HCT116 (cell line): ENCODE measurements at regions not wholly inside any gene's neighbourhood (a gene's known extent, or its start where the extent isn't known, plus 50 kb on each side); places are given as distances from the start of the nearest gene placed in this dataset.

Experiments
- ATAC-seq: fragments of 200-7000 bp; cut with Tn5 transposase; 2 replicates; pipeline ENCODE4 v1.9.1; 2020; ENCODE audit warnings: mild to moderate bottlenecking, moderate library complexity
- BruUV-seq: library from RNA; stranded (reverse); fragments of 400-500 nt; replicated peaks from 2 replicates; lab custom pipeline; 2021; lab: Mats Ljungman, UMichigan
- CTCF ChIA-PET: fragments of 300-600 bp; sonication (Branson Sonifier 250); formaldehyde crosslinking; loops from one replicate; lab custom pipeline; 2021; ENCODE audit warnings: antibody characterized with exemption; lab: Charles Lee
- POLR2A ChIA-PET: fragments of 300-600, 350-600 bp; sonication (Branson Sonifier 250); formaldehyde crosslinking; loops from one replicate; lab custom pipeline; 2021; ENCODE audit warnings: antibody characterized with exemption; lab: Charles Lee
- RAD21 ChIA-PET, 2 experiments: fragments of 300-600 bp; sonication (Branson Sonifier 250); formaldehyde crosslinking; loops; one replicate each; lab custom pipeline; 2023; ENCODE audit warnings: low total read pairs in 2 of 2; ENCODE audit not compliant: uncharacterized antibody in 2 of 2, unreplicated experiment in 2 of 2, low non-redundant PET in 1 of 2; lab: Charles Lee
- DNase-seq: peaks from one replicate; pipeline ENCODE4 v3.0.0-alpha.2; 2010; ENCODE audit warnings: low read depth, low spot score
- H2AFZ ChIP-seq: fragments of 200-600 bp; shearing (Covaris generic), sonication (generic); 2 replicates; pipeline ENCODE4 v1.6.1; 2017; ENCODE audit warnings: low read depth, mixed run types, mixed read lengths, antibody characterized with exemption, low read length; ENCODE audit not compliant: poor library complexity, severe bottlenecking
- H3K27ac ChIP-seq: 2 replicates; pipeline ENCODE4 v1.5.1; 2012; ENCODE audit warnings: low read depth, low read length
- H3K27me3 ChIP-seq: fragments of 200-600 bp; sonication (generic); 2 replicates; pipeline ENCODE4 v1.6.1; 2016; ENCODE audit warnings: mixed run types, low read length, mixed read lengths; ENCODE audit not compliant: insufficient read depth
- H3K36me3 ChIP-seq, 2 experiments: fragments of 200-500 bp in 1 of 2; fragments of 200-600 bp in 1 of 2; sonication (Bioruptor generic) in 1 of 2; sonication (generic) in 1 of 2; 2 replicates each; pipeline versions ENCODE4 v1.5.1 to v1.6.1; 2014 to 2016; ENCODE audit warnings: low read length in 2 of 2, inconsistent platforms in 1 of 2, mixed read lengths in 1 of 2, mixed run types in 1 of 2; ENCODE audit not compliant: insufficient read depth in 2 of 2, control insufficient read depth in 1 of 2
- H3K4me1 ChIP-seq, 2 experiments: fragments of 200-600 bp in 1 of 2; sonication (generic) in 1 of 2; 2 replicates each; pipeline versions ENCODE4 v1.5.1 to v1.6.1; 2012 to 2017; ENCODE audit warnings: low read length in 2 of 2, inconsistent platforms in 1 of 2, mild to moderate bottlenecking in 1 of 2, mixed read lengths in 1 of 2, mixed run types in 1 of 2, moderate library complexity in 1 of 2; ENCODE audit not compliant: insufficient read depth in 2 of 2, control insufficient read depth in 1 of 2
- H3K4me2 ChIP-seq: fragments of 200-600 bp; sonication (generic); 2 replicates; pipeline ENCODE4 v1.6.1; 2017; ENCODE audit warnings: mixed run types, low read length, mixed read lengths
- H3K4me3 ChIP-seq, 2 experiments: fragments of 200-600 bp in 1 of 2; sonication (generic) in 1 of 2; replicated peaks in 1 of 2; 2 replicates each; pipeline ENCODE4 v1.5.1; 2011 to 2016; ENCODE audit warnings: low read length in 2 of 2, control low read depth in 1 of 2, low read depth in 1 of 2, mild to moderate bottlenecking in 1 of 2, mixed read lengths in 1 of 2, mixed run types in 1 of 2
- H3K79me2 ChIP-seq: fragments of 200-600 bp; sonication (generic); 2 replicates; pipeline ENCODE4 v1.6.1; 2017; ENCODE audit warnings: mild to moderate bottlenecking, mixed run types, low read length, moderate library complexity, mixed read lengths; ENCODE audit not compliant: insufficient read depth
- H3K9ac ChIP-seq: fragments of 200-600 bp; sonication (generic); 2 replicates; pipeline ENCODE4 v1.6.1; 2016; ENCODE audit warnings: low read length, mixed read lengths
- H3K9me2 ChIP-seq: fragments of 200-600 bp; sonication (generic), shearing (Covaris generic); 2 replicates; pipeline ENCODE4 v1.6.1; 2017; ENCODE audit warnings: mixed run types, mild to moderate bottlenecking, moderate library complexity; ENCODE audit not compliant: insufficient read depth
- H3K9me3 ChIP-seq, 2 experiments: fragments of 200-500 bp in 1 of 2; fragments of 200-600 bp in 1 of 2; sonication (Bioruptor generic) in 1 of 2; sonication (generic) in 1 of 2; 2 replicates each; pipeline ENCODE4 v1.6.1; 2014 to 2017; ENCODE audit warnings: low read length in 2 of 2, mixed read lengths in 2 of 2, inconsistent platforms in 1 of 2, low read depth in 1 of 2, mild to moderate bottlenecking in 1 of 2, mixed run types in 1 of 2, moderate library complexity in 1 of 2; ENCODE audit not compliant: control insufficient read depth in 1 of 2, insufficient read depth in 1 of 2
- H4K20me1 ChIP-seq: fragments of 200-600 bp; sonication (generic), shearing (Covaris generic); 2 replicates; pipeline ENCODE4 v1.6.1; 2017; ENCODE audit warnings: mixed run types, mild to moderate bottlenecking, moderate library complexity; ENCODE audit not compliant: insufficient read depth
- CBX3 ChIP-seq: IDR thresholded peaks from 2 replicates; pipeline ENCODE4 v1.6.1; 2012; ENCODE audit warnings: low read depth
- CEBPB ChIP-seq: IDR thresholded peaks from 2 replicates; pipeline ENCODE4 v1.6.1; 2012; ENCODE audit warnings: low read depth
- CTCF ChIP-seq, 3 experiments: fragments of 200-600 bp in 1 of 3; sonication (generic) in 1 of 3; IDR thresholded peaks in 2 of 3; conservative IDR thresholded peaks in 1 of 3; 2 replicates each; pipeline ENCODE4 v1.5.1; 2012 to 2017; ENCODE audit warnings: low read depth in 2 of 3, low read length in 2 of 3, antibody characterized with exemption in 1 of 3, borderline replicate concordance in 1 of 3, control low read depth in 1 of 3, mild to moderate bottlenecking in 1 of 3, mixed read lengths in 1 of 3, mixed run types in 1 of 3, moderate library complexity in 1 of 3; ENCODE audit not compliant: insufficient read depth in 1 of 3
- EGR1 ChIP-seq: IDR thresholded peaks from 2 replicates; pipeline ENCODE4 v1.6.1; 2012; ENCODE audit warnings: low read depth
- ELF1 ChIP-seq: IDR thresholded peaks from 2 replicates; pipeline ENCODE4 v1.6.1; 2012; ENCODE audit warnings: low read depth, borderline replicate concordance
- EZH2 ChIP-seq: fragments of 200-600 bp; sonication (generic); IDR thresholded peaks from 2 replicates; pipeline ENCODE4 v1.6.1; 2017; ENCODE audit warnings: antibody characterized with exemption, mixed run types
- EZH2phosphoT487 ChIP-seq: fragments of 200-600 bp; IDR thresholded peaks from 2 replicates; pipeline ENCODE4 v1.6.1; 2018; ENCODE audit warnings: antibody characterized with exemption, borderline replicate concordance
- FOSL1 ChIP-seq: IDR thresholded peaks from 2 replicates; pipeline ENCODE4 v1.6.1; 2012; ENCODE audit warnings: low read depth
- JUND ChIP-seq: IDR thresholded peaks from 2 replicates; pipeline ENCODE4 v1.6.1; 2012
- MAX ChIP-seq: IDR thresholded peaks from 2 replicates; pipeline ENCODE4 v1.6.1; 2012
- POLR2AphosphoS5 ChIP-seq: IDR thresholded peaks from 2 replicates; pipeline ENCODE4 v1.6.1; 2011; ENCODE audit warnings: mild to moderate bottlenecking, low read depth, low read length, moderate library complexity
- RAD21 ChIP-seq: IDR thresholded peaks from 2 replicates; pipeline ENCODE4 v1.6.1; 2012; ENCODE audit warnings: low read depth, mild to moderate bottlenecking
- SIN3A ChIP-seq: IDR thresholded peaks from 2 replicates; pipeline ENCODE4 v1.6.1; 2012; ENCODE audit warnings: low read depth
- SRF ChIP-seq: IDR thresholded peaks from 2 replicates; pipeline ENCODE4 v1.6.1; 2012; ENCODE audit warnings: low read depth
- TCF7L2 ChIP-seq: IDR thresholded peaks from 2 replicates; pipeline ENCODE4 v1.7.0; 2011; ENCODE audit warnings: borderline replicate concordance, inconsistent platforms; ENCODE audit not compliant: insufficient read depth, insufficient read length; ENCODE audit errors: extremely low read depth
- YY1 ChIP-seq: IDR thresholded peaks from 2 replicates; pipeline ENCODE4 v1.6.1; 2011; ENCODE audit warnings: low read length, low read depth, moderate library complexity, mild to moderate bottlenecking; ENCODE audit not compliant: insufficient replicate concordance; ENCODE audit errors: extremely low read depth
- ZBTB33 ChIP-seq: IDR thresholded peaks from 2 replicates; pipeline ENCODE4 v1.6.1; 2011; ENCODE audit warnings: mild to moderate bottlenecking, low read length, moderate library complexity; ENCODE audit not compliant: insufficient replicate concordance; ENCODE audit errors: extremely low read depth
- intact Hi-C: fragments of 100-400 bp; cut with micrococcal nuclease; formaldehyde crosslinking; loops from 2 replicates; pipeline ENCODE4 v1.10.0; 2022
- TF ChIP-seq, protein P1 (sequence below): IDR thresholded peaks from 2 replicates; pipeline ENCODE4 v1.6.1; 2012

- Histone ChIP-seq H2AFZ (no peak overlapping the region), H3K27ac (no peak overlapping the region), H3K9ac (no peak overlapping the region), H3K4me3 (no peak overlapping the region), H3K27me3 (peaks cover 5% of the 10 kb centered on the region; the same call in 1 of the 2 replicates), H3K9me3 (no peaks in the 10 kb centered on the region), H3K4me2 (no peak overlapping the region), H3K79me2 (no peaks in the 10 kb centered on the region), H4K20me1 (no peaks in the 10 kb centered on the region; the same call in 1 of the 2 replicates), H3K9me2 (no peaks in the 10 kb centered on the region), H3K36me3 (no peaks in the 10 kb centered on the region), H3K4me1 (no peaks in the 10 kb centered on the region)
- ATAC-seq, result no peak
- intact Hi-C loops, result no loop called here
- POLR2A ChIA-PET, result no interaction called here
- DNase-seq, result no peak
- BruUV-seq, result no TSS peak
- CTCF ChIA-PET, result no interaction called here
- RAD21 ChIA-PET, result no interaction called here
- TF ChIP-seq ELF1 (no peak), RAD21 (no peak), SIN3A (no peak), FOSL1 (no peak), CEBPB (no peak), CBX3 (no peak), POLR2AphosphoS5 (no peak), TCF7L2 (no peak), YY1 (no peak), ZBTB33 (no peak), CTCF (IDR thresholded peaks at IDR 0.05 in 2 of 3, conservative IDR thresholded peaks at IDR 0.05 in 1 of 3; ENCODE audit: borderline replicate concordance in 1 of 3, insufficient read depth in 1 of 3, low read depth in 2 of 3, low read length in 2 of 3) (no peak), EZH2phosphoT487 (no peak), JUND (no peak), SRF (no peak), EZH2 (no peak), MAX (no peak), EGR1 (no peak)
- TF ChIP-seq, protein P1, sequence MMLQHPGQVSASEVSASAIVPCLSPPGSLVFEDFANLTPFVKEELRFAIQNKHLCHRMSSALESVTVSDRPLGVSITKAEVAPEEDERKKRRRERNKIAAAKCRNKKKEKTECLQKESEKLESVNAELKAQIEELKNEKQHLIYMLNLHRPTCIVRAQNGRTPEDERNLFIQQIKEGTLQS, result no peak
These were observed 85.2 kb downstream of the GALR1 start for GRCh38 chr18:77334876-77335275.
